NCI-H345 (cell line): ENCODE measurements at regions not wholly inside any gene's neighbourhood (a gene's known extent, or its start where the extent isn't known, plus 50 kb on each side); places are given as distances from the start of the nearest gene placed in this dataset.

ENCODE experiments used
- DNase-seq: peaks from one replicate; lab custom pipeline; 2025; lab: John Stamatoyannopoulos, UW

DNA sequence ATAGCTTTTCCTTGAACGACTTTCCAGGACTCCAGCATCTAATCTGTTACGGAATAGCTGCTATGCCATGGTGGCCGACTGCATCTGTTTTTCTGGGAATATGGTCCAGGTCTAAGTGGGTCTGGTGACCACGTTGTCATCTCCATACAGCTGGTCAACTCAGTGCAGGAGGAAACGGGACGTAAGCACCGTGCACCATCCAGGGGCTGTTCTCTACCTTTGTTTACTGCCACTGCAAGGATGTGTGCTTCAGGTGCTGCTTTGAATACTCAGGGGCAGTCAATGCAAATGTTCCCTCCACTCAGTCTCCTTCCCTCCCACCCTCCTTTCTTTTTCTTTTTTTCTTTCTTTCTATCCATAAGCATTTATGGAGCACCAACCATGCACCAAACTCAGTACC, 648.2 kb downstream of the VRK1 start:
- no peak for DNase-seq

DNA sequence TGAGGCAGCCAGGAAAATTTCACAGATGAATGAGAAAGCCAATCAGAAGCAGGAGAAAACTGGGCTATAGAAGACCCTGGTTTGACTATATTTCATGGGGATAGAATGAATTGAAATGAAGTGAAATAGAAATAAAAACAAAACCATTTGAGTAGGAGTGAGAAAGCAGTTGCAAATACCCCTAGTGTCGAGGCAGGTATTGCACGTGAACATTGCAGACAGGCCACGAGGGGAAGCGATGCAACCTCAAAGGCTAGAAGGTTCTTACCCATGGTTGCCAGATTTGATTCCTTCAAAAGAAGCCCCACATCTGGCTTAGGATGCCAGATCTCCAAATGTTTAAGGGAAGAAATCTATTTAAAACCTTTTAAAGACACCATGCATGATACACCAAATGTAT, 648.9 kb downstream of the VRK1 start:
- no peak for DNase-seq

DNA sequence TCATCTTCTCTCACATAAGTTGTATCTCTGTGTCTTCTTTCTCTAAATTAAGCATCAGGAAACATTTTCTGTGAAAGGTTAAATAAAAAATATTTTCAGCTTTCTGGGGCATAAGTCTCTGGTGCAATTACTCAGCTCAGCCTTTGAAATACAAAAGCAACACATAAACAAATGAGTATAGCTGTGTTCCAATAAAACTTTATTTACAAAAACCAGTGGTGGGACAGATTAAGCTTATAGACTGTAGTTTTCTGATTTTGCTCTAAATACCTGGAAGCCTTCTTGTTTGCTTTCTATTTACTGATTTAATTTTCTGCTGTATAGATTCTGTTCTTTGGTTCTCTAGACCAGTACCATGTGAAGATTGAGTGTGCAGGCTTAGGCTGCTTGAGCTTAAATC, 655.1 kb downstream of the VRK1 start:
- no peak for DNase-seq

DNA sequence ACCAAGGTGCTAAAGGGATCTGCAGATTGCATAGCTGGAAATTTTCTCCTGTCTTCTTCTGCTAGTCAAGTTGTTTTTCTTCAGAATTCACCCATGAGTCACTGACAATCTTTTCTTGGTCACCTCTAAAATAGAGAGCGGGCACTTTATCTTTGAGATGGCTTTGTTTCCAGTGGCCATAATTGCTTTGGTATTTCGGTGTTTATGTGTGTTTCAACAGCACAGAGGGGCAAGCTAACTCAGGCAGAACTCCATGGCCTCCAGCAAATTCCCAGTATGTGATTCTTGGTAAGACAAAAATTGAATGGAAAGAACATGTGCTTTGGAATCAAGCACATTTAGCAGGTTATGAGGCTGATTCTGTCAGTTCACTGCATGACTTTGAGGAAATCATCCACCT, 656.8 kb downstream of the VRK1 start:
- no peak for DNase-seq

DNA sequence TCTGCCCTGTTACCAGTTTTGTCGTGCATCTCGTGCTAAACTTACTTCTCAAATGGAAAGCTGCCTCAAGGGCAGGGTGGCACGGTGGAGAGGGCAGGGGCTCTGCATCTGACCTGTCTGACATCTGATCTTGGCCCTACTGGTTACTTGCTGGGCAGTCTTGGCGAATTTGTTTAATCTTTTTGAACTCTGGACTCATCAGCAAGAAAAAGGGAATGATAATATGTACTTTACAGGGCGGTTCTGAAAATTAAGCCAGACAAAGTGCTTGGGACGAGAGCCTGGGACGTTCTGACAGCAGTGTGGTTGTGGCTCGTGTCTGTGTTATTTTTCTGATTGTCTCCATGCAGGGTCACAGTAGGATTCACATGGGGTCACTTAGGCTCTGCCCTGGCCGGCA, 659.3 kb downstream of the VRK1 start:
- no peak for DNase-seq

DNA sequence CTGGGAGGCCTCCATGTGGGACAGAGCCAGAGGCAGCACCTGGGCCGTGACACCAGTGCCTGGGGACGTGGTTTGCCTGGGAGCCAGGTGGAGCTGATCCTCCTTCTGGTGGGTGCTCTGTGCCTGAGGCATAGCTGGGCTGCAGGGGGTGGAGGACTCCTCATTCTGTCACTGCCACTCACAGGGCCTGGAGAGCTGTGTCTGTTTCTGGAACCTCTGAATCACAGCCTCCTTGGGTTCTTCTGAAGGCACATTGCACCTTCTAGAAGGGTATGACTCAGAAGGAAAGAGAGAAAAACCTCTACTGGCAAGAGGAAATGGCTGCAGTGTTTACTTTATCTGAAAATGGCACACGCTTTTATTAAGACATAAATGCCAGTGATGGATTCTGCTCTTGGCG, 659.8 kb downstream of the VRK1 start:
- DNase-seq, result no peak

DNA sequence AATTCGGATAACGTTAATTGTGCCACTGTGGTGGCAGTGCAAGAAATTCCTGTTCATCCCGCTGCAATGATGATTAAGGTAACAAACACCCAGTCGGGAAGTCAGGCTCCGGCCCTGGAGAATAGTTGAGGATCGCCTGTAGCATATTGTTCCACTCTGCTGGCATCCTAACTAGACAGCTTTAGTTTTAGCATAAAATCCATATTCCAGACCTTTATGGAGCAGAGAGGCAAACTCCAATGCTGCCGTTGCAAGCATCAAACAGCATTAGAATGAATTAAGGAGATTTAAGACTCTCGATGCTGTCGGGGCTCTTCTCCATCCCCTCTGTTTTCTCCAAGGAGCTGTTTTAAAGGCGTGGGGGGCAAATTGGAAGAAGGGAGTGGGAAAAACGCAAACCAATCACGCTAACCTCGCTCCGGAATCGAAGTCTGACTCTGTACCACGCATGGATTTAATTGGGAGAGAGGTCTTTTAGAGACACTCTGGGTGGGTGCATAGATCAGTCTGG, 660.4 kb downstream of the VRK1 start:
- no peak for DNase-seq

DNA sequence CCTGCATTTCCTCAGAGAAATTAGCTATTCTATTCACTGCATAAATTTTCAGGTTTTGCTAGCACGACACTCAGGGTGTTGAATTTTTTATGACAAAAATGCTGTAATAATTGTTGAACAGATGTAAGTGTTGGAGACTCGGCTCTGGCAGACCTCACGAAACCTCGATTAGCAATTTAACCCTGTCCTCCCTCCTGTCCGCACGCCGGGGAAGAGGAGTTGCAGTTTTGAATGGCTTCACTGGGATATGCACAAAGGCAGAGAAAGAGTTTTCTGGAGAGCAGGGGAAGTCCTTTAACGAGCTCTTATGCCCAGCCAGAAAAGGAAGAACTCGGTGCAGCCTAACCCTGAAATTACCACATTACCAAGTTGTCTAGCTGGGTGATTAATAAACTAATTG, 661.1 kb downstream of the VRK1 start:
- DNase-seq, result no peak

DNA sequence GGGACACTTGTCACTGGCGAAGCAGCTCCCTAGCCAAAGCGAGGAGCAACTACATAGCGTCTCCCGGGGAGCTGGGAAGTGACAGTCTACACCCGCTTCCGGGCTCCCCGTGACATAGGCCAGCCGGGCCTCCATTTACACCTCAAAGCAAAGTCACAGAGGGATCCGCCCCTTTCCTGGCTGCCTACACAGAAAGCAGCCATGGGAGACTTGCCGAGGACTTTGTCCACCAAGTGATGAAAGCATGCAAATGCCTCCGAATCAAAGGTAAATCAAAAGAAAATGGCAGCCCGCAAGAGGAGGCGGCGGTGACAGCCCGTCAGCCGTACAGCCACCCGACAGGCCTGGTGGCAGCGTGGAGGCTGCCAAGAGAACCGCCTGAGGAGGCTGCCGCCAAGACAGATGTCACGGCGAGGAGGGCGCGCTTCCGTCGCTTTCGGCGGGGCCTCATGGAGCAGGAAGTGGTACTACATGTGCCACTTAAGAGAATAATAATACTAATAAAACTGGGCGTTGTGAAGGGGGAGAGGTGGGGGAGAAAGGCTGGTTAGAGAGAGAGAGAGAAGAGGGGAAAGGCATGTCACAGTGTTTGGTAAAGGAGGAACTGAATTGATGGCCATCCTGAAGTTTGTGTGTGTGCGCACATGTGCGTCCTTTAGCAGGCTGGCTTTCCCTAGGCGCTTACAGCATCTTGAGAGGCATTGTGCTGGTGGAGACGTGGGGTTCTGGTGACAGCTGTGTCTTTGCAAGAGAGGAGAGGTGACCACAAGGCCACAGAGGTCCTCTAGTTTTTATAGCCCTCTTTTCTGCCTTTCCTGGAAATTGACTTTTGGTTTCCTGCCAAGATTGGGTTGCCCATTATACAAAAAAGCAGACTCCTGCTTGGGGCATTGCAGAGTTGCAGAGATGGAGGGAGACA, 661.7 kb downstream of the VRK1 start:
- no peak for DNase-seq

DNA sequence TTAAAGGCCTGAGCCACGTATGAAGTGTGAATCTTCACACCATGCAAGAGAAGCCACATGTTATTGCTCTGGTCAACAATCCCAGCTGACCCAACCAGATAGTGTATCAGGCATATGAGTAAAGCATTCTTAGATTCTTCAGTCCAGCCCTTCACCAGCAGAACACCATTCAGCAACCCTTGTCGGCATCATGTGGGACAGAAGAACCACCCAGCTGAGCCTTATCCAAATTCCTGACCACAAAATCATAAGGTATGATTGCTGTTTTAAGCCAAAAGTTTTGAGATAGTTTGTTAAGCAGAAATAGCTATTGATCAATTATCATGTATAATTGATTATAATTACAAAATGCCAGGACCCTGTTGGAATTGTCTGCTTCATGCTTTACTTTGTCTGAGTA, 664.9 kb downstream of the VRK1 start:
- DNase-seq, result no peak

DNA sequence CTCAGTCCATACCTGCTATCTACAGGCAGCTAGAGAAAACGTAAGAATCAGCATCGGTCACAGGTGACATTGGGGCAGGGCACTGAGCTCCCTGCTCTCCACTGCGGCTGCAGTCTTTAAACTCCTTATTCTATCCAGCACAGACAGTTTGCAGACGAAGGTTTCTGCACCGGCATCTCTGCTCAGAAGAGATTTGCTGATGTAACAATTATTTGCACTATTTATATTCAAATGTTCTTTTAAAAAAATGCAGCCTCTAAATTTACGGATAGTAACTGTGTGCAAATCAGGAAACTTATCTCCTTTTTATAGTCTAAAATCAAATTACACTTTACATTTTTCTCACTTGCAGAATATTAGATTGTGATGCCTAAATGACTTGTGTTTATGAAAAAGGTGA, 671.0 kb downstream of the VRK1 start:
- DNase-seq, result no peak

DNA sequence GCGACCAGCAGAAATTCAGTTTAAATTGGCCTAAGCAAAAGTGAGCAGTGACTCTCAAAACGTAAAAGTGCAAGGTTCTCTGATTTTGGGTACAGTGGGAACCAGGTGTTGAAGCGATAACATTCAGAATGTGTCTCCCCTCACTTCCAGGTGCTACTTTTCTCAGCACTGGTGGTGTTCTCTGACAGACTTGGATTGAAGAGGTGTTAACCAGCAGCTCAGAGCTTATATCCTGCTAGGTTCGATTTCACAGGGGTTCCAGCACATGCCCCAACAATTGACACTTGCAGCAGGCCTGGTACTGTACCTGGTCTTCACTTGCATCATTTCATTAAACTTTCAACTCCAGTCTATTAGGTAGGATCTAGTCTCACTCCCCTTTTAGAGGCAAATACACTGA, 680.2 kb downstream of the VRK1 start:
- no peak for DNase-seq

DNA sequence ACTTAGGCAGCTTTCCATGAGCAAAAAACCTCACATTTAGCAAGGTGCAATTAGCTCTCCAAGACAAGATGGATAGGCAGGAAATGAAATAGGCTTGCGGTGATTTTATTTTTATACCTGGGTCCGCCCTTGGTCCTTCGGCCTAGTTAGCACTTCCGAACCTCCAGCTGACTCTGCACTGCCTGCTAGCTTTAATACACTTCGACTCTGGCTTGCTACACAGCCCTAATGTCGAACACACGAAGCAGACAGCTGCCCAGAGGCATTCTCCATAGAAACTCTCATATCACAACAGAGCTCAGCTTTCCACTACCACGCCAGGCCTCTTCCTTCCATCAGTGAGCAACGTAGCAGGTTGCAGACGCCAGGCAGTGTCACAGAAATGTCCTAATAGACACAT, 688.0 kb downstream of the VRK1 start:
- no peak for DNase-seq

DNA sequence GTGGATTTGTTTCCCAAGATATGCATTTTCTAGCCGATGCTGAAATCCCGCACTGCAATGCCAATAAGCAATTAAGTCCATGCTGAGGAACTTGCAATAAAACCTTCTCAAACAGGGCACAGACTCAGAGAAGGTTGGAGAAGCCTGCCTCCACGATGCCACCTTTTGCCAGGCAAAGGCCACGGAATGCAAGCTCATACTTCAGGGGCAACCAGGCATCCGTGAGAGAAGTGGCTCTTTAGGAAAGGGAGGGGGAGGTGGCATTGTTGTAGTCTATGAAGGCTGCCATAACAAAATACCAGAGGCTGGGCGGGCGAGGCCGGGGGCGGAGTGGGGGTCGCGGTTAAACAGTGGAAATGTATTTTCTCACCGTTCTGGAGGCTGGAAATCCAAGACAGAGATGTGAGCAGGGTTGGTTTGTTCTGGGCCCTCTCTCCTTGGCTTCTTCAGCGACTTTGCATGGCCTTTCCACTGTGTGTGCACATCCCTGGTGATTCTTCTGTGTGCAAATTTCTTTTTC, 689.5 kb downstream of the VRK1 start:
- no peak for DNase-seq

DNA sequence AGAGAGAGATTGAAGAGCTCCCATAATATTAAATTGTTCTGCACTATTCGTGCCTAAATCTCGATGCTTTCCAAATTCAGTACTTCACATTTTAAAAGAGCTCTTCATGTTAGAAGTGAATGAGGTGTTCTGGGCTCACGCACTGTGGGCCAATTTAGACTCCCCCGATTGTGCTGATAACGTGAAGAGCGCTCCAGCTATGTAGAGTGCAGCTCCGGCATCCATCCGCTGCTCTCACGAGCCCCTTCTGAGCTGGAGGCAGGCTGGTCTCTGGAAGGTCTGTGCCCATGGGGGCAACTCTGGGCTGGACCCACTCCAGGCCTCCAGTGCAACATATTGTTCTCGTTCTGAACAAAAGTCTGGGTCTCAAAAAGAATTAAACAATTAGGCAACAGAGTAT, 692.6 kb downstream of the VRK1 start:
- DNase-seq, result no peak

DNA sequence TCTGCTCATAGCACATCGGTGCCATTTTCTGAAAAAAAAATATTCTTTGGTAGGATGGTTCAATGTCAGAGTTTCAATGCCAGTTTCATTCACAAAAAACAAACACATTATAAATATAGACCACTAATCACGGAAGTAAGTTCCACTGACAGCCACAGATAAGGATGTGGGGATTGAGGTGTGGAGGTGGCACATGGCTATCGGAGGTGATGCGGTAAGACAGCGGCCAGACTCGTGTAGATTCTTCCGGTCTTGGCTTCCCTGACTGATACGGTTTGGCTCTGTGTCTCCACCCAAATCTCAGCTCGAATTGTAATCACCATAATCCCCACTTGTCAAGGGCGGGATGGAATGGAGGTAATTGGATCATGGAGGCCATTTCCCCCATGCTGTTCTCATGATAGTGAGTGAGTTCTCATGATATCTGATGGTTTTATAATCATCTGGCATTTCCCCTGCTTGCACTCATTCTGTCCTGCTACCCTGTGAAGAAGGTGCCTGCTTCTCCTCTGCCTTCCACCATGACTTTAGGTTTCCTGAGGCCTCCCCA, 693.4 kb downstream of the VRK1 start:
- no peak for DNase-seq

DNA sequence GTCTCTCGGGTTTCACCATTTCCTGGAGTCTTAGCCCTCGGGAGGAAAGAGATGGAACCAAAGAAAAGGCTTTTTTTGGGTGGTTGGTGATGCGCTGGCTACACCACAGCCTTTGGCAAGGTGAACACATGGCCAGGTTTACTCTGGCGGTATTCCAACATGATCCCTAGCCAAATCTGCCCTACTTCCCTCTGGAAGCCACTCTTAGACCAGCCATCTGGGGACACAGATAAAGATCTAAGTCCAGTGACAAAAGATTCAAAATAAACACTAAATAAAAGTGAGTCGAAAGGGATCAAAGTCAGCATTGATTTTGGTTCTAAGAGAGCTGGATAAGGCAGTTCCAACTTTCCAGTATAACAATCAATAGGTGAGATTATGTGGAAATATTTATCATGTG, 694.5 kb downstream of the VRK1 start:
- DNase-seq, result no peak

DNA sequence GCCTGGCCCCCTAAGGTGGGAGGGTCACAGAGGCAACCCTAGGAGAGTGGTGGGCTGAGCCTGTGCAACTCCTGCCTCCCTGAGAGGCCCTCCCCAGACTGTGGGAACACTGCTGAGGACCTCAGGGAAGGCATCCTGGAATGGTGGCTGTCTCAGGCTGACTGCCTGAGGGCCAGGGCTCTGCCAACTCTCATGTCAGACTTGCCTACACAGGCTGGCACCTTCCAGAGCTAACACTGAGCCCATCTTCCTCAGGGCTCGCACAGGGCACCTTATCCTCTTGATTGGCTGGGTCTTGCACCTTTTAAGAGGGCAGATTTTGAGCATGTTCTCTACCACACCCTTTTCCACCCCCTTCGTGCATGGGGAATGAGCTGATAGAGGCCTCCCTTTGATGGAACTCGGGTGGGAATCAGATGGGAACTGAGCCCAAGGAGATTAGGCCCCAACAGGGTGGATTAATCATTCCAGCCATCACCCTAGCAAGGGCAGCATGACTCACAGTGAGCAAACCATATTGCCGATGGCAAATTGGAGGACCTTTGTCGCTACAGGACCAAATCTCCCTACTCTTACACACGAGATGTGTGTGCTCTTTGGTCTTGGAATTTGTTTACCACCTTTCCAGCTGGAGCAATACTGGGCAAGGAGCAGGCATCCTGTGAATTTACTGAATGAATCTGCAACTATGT, 702.8 kb downstream of the VRK1 start:
- DNase-seq, result no peak

DNA sequence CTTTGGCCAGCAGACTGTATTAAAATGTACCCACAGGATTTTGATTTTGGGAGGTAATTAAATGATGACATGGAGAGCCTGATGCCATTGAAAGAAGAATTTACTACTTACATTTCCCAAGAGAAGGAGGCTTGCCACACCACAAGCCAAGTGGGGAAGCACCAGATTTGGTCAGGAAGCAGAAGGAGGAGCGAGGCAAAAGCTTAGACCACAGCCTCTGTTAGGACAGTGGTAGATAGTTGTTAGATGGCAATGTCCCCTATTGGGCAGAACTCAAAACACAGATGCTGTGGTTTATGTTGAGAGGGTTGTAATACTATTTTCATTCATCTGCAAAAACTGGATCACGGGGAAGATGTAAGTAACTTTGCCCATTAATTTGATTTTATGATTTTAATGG, 709.4 kb downstream of the VRK1 start:
- DNase-seq, result no peak

DNA sequence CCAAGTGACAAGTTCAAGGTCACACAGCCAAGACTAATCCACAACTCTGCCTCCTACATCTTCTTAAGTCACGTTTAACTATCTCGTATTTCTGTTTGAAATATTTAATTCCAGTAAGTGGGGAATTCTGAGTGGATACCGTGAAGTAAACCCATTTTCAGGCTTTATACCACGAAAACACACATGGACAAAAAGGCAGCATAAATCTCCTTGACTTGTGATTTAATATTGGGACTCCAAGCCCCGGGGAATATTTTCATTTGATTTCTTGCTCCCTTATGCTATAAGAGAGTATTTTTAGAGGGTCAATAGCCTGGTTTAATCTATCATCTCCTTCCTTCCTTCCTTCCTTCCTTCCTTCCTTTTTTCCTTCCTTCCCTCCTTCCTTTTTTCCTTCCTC, 716.7 kb downstream of the VRK1 start:
- DNase-seq, result no peak

DNA sequence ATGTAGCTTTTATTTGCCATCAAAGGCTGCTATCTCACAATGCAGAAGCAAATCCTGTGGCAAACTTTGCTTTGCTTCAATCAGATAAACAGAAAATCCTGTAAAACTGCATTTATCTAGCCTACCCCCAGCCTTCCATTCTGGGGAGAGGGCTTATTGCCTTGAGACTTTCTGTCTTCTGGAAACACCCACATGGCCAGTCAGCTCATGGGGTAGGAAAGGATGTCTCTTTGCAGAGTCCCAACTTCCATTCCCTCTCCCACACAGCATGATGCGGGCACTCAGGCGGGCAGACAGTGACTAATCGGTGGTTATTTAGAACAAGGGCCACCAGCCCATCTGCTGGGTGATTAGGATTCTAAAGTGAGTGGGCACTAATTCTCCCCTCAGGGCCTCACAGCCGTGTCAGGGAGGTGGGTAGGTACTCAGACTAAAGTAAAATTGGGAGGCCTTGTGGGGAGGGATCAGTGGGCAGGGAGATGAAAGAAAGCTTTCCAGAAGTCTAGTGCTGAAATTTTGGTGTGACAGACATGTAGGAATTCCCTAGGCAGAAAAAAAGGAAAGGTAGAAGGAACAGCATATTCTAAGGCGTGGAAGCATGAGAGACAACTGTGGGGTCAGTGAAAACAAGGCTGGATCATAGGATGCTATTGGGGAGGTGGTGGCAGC, 720.5 kb downstream of the VRK1 start:
- DNase-seq, result no peak

DNA sequence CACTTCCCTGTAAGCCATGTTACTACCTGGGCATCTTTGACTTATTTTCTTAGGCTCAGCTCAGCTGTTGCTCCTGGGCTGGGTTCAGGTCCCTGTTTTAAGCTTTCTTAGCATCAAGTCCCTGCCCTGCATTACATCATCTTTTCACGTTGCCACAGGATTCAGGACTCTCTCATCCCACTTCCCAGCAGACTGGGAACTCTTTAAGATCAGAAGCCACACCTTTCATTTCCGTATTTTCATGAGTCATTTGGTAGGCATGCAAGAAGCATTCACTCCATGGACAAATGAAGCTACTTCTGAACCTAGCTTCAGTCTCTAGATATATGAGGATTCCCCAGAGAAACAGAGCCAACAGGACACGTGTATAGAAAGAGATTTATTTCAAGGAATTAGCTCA, 726.8 kb downstream of the VRK1 start:
- DNase-seq, result no peak
